IMR-90 (cell line): ENCODE measurements at regions not wholly inside any gene's neighbourhood (a gene's known extent, or its start where the extent isn't known, plus 50 kb on each side); places are given as distances from the start of the nearest gene placed in this dataset.

Experiments used
- ATAC-seq: fragments of 200-7000 bp; cut with Tn5 transposase; 2 replicates; pipeline ENCODE4 v1.9.1; 2020; ENCODE audit warnings: low read depth, mild to moderate bottlenecking, moderate library complexity
- BruUV-seq: library from RNA; stranded (reverse); fragments of 400-500 nt; replicated peaks from 2 replicates; lab custom pipeline; 2021; lab: Mats Ljungman, UMichigan
- CTCF ChIA-PET: fragments of 300-600 bp; formaldehyde crosslinking; extraction: SDS; loops from one replicate; lab custom pipeline; 2021; ENCODE audit warnings: antibody characterized with exemption; lab: Yijun Ruan, JAX
- POLR2A ChIA-PET: fragments of 300-600 bp; sonication (Branson Sonifier 250); formaldehyde crosslinking; loops from one replicate; lab custom pipeline; 2022; ENCODE audit warnings: antibody characterized with exemption; ENCODE audit not compliant: unreplicated experiment; lab: Charles Lee
- DNase-seq: peaks from one replicate; pipeline ENCODE4 v3.0.0; 2013
- H2AFZ ChIP-seq: replicated peaks from 2 replicates; pipeline ENCODE3; 2013; ENCODE audit warnings: low read length, mild to moderate bottlenecking; ENCODE audit not compliant: poor library complexity
- H2AK5ac ChIP-seq: 2 replicates; pipeline ENCODE4 v1.6.1; 2013; ENCODE audit warnings: low read depth, low read length, inconsistent platforms
- H2AK9ac ChIP-seq: replicated peaks from 2 replicates; pipeline ENCODE3; 2013; ENCODE audit warnings: mild to moderate bottlenecking, low read depth, low read length, moderate library complexity; ENCODE audit not compliant: poor library complexity
- H2BK120ac ChIP-seq: 2 replicates; pipeline ENCODE4 v1.6.1; 2013; ENCODE audit warnings: low read depth, low read length, inconsistent platforms
- H2BK15ac ChIP-seq: 3 replicates; pipeline ENCODE4 v1.6.1; 2013; ENCODE audit warnings: low read depth, low read length, inconsistent platforms
- H2BK20ac ChIP-seq: 2 replicates; pipeline ENCODE4 v1.6.1; 2013; ENCODE audit warnings: low read depth, mild to moderate bottlenecking, inconsistent platforms, low read length, moderate library complexity
- H2BK5ac ChIP-seq: 2 replicates; pipeline ENCODE4 v1.6.1; 2013; ENCODE audit warnings: mild to moderate bottlenecking, low read depth, low read length, inconsistent platforms; ENCODE audit not compliant: poor library complexity, severe bottlenecking
- H3K14ac ChIP-seq: replicated peaks from 2 replicates; pipeline ENCODE4 v1.6.1; 2013; ENCODE audit warnings: low read depth, low read length, inconsistent platforms
- H3K18ac ChIP-seq: 2 replicates; pipeline ENCODE4 v1.6.1; 2013; ENCODE audit warnings: low read depth, low read length, control low read depth
- H3K23ac ChIP-seq: 2 replicates; pipeline ENCODE4 v1.6.1; 2013; ENCODE audit warnings: low read depth, low read length, inconsistent platforms
- H3K27ac ChIP-seq: 2 replicates; pipeline ENCODE4 v1.5.1; 2013; ENCODE audit warnings: mild to moderate bottlenecking, control low read depth, low read length; ENCODE audit not compliant: insufficient read depth
- H3K27me3 ChIP-seq: 2 replicates; pipeline ENCODE4 v1.6.1; 2013; ENCODE audit warnings: low read length; ENCODE audit not compliant: control insufficient read depth, insufficient read depth
- H3K36me3 ChIP-seq: 2 replicates; pipeline ENCODE4 v1.6.1; 2013; ENCODE audit warnings: low read length, mixed read lengths; ENCODE audit not compliant: control insufficient read depth, insufficient read depth
- H3K4ac ChIP-seq: 2 replicates; pipeline ENCODE4 v1.6.1; 2013; ENCODE audit warnings: low read depth, low read length, inconsistent platforms
- H3K4me1 ChIP-seq: 2 replicates; pipeline ENCODE4 v1.6.1; 2013; ENCODE audit warnings: low read length, mixed read lengths; ENCODE audit not compliant: control insufficient read depth, insufficient read depth
- H3K4me2 ChIP-seq: 2 replicates; pipeline ENCODE4 v1.6.1; 2013; ENCODE audit warnings: low read depth, mild to moderate bottlenecking, control low read depth, low read length, moderate library complexity
- H3K4me3 ChIP-seq: 2 replicates; pipeline ENCODE4 v1.5.1; 2013; ENCODE audit warnings: low read depth, mild to moderate bottlenecking, control low read depth, low read length, moderate library complexity; ENCODE audit not compliant: insufficient read depth
- H3K56ac ChIP-seq: 2 replicates; pipeline ENCODE4 v1.6.1; 2013; ENCODE audit warnings: low read length, inconsistent platforms; ENCODE audit not compliant: insufficient read depth; ENCODE audit errors: extremely low read depth
- H3K79me1 ChIP-seq, 2 experiments: 2 replicates each; pipeline ENCODE4 v1.6.1; 2013; ENCODE audit warnings: low read length in 2 of 2, inconsistent platforms in 1 of 2, low read depth in 1 of 2
- H3K9ac ChIP-seq: 2 replicates; pipeline ENCODE4 v1.6.1; 2013; ENCODE audit warnings: low read depth, low read length, control low read depth
- H3K9me1 ChIP-seq: 2 replicates; pipeline ENCODE4 v1.6.1; 2013; ENCODE audit warnings: low read length, inconsistent platforms; ENCODE audit not compliant: insufficient read depth
- H3K9me3 ChIP-seq: 2 replicates; pipeline ENCODE4 v1.6.1; 2013; ENCODE audit warnings: low read length; ENCODE audit not compliant: control insufficient read depth, insufficient read depth
- H4K20me1 ChIP-seq: 2 replicates; pipeline ENCODE4 v1.6.1; 2013; ENCODE audit warnings: low read length, inconsistent platforms; ENCODE audit not compliant: insufficient read depth
- H4K5ac ChIP-seq: 2 replicates; pipeline ENCODE4 v1.6.1; 2013; ENCODE audit warnings: mild to moderate bottlenecking, low read depth, low read length, control low read depth
- H4K8ac ChIP-seq, 2 experiments: 2 replicates each; pipeline ENCODE4 v1.6.1; 2013; ENCODE audit warnings: low read depth in 2 of 2, low read length in 2 of 2, control low read depth in 1 of 2, inconsistent platforms in 1 of 2
- H4K91ac ChIP-seq: 2 replicates; pipeline ENCODE4 v1.6.1; 2013; ENCODE audit warnings: low read depth, low read length, inconsistent platforms; ENCODE audit not compliant: insufficient read depth
- BHLHE40 ChIP-seq: fragments of 150-350 bp; IDR thresholded peaks from 2 replicates; pipeline ENCODE4 v1.6.1; 2016; ENCODE audit warnings: mild to moderate bottlenecking, low read depth, low read length
- CEBPB ChIP-seq: IDR thresholded peaks from 2 replicates; pipeline ENCODE4 v1.6.1; 2012; ENCODE audit warnings: low read depth, low read length, improper control_type of control experiment
- CHD1 ChIP-seq: IDR thresholded peaks from 2 replicates; pipeline ENCODE4 v1.6.1; 2012; ENCODE audit warnings: low read depth, low read length, improper control_type of control experiment
- FOS ChIP-seq: fragments of 150-350 bp; IDR thresholded peaks from 2 replicates; pipeline ENCODE4 v1.6.1; 2016; ENCODE audit warnings: low read depth, low read length
- MAFK ChIP-seq: IDR thresholded peaks from 2 replicates; pipeline ENCODE4 v1.6.1; 2012; ENCODE audit warnings: low read depth, low read length, improper control_type of control experiment
- MAZ ChIP-seq: IDR thresholded peaks from 2 replicates; pipeline ENCODE4 v1.6.1; 2012; ENCODE audit warnings: low read depth, mild to moderate bottlenecking, low read length, improper control_type of control experiment, moderate library complexity, borderline replicate concordance
- MXI1 ChIP-seq: IDR thresholded peaks from 2 replicates; pipeline ENCODE4 v1.6.1; 2012; ENCODE audit warnings: low read depth, mild to moderate bottlenecking, low read length, moderate library complexity, borderline replicate concordance
- NFE2L2 ChIP-seq: fragments of 150-350 bp; IDR thresholded peaks from 2 replicates; pipeline ENCODE4 v1.6.1; 2016; ENCODE audit warnings: low read depth, mild to moderate bottlenecking, low read length
- POLR2A ChIP-seq: IDR thresholded peaks from 2 replicates; pipeline ENCODE4 v1.6.1; 2012; ENCODE audit warnings: mild to moderate bottlenecking, low read depth, low read length
- RAD21 ChIP-seq: IDR thresholded peaks from 2 replicates; pipeline ENCODE4 v1.6.1; 2012; ENCODE audit warnings: low read length, improper control_type of control experiment
- RCOR1 ChIP-seq: IDR thresholded peaks from 2 replicates; pipeline ENCODE4 v1.6.1; 2012; ENCODE audit warnings: mild to moderate bottlenecking, low read length, improper control_type of control experiment; ENCODE audit not compliant: insufficient replicate concordance
- RFX5 ChIP-seq: IDR thresholded peaks from 2 replicates; pipeline ENCODE4 v1.8.0; 2012; ENCODE audit warnings: low read depth, mild to moderate bottlenecking, low read length, moderate library complexity
- SMC3 ChIP-seq: fragments of 150-350 bp; IDR thresholded peaks from 2 replicates; pipeline ENCODE4 v1.6.1; 2016; ENCODE audit warnings: low read depth, mild to moderate bottlenecking, antibody characterized with exemption, low read length, moderate library complexity
- WGBS, 2 experiments: methylation state at CpG; one replicate each; pipeline versions ENCODE4 v1.1.5 to v1.1.7; 2013; ENCODE audit warnings: missing lambda C conversion rate in 2 of 2; ENCODE audit not compliant: insufficient read length in 1 of 2; ENCODE audit errors: extremely low coverage in 2 of 2; 5-methylcytosine and 5-hydroxymethylcytosine counted together
- dilution Hi-C: fragments of 300-500 bp; cut with HindIII; formaldehyde crosslinking; loops from one replicate; pipeline ENCODE4 v1.14.3; 2018; ENCODE audit warnings: low sequenced_read_pairs; ENCODE audit not compliant: unreplicated experiment
- in situ Hi-C: fragments of 300-500 bp; cut with MboI; formaldehyde crosslinking; loops from 3 replicates; pipeline ENCODE4 v1.14.3; 2019; ENCODE audit warnings: low sequenced_read_pairs, inconsistent platforms, mixed read lengths
- intact Hi-C: fragments of 100-400 bp; cut with micrococcal nuclease; formaldehyde crosslinking; loops from 2 replicates; pipeline ENCODE4 v1.10.0; 2022
- TF ChIP-seq, protein P1 (sequence below): fragments of 150-350 bp; IDR thresholded peaks from 2 replicates; pipeline ENCODE4 v1.6.1; 2017; ENCODE audit warnings: mild to moderate bottlenecking, antibody characterized with exemption, low read length, low read depth
- TF ChIP-seq, protein P2 (sequence below): conservative IDR thresholded peaks from 2 replicates; pipeline ENCODE4 v1.5.1; 2012; ENCODE audit warnings: mild to moderate bottlenecking, low read depth, low read length, improper control_type of control experiment
- TF ChIP-seq, protein P3 (sequence below): fragments of 150-350 bp; IDR thresholded peaks from 2 replicates; pipeline ENCODE4 v1.6.1; 2016; ENCODE audit warnings: low read depth, mild to moderate bottlenecking, low read length, moderate library complexity, borderline replicate concordance

DNA sequence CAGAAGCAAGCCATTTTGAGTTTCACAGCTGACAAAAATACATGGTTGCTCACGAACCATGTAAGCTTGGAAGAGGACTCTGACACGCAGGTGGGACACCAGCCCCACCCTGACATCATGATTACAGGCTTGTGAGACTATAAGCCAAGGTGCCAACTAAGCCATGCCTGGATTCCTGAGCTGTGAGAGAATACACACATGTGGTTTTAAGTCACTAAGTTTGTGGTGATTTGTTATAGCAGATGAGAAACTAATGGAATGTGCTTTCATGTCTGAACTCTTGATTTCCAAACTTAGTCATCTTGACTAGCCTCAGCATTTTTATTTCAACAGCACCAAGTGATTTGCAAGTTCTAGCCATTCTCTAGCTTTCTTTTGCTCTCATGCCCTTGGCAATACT lies 676.1 kb upstream of the CELF4 start:
- no peak for DNase-seq
- intact Hi-C loops = no loop called here

More for the DNA sequence above, 676.1 kb upstream of the CELF4 start:
- no peak overlapping the region for H4K5ac ChIP-seq
- H2AK9ac ChIP-seq = no peak overlapping the region
- in situ Hi-C loops = no loop called here
- no peak overlapping the region for H3K14ac ChIP-seq
- no peak overlapping the region for H3K27ac ChIP-seq
- peaks cover 5% of the 10 kb centered on the region for H3K9me3 ChIP-seq
- dilution Hi-C loops = no loop called here
- no peak overlapping the region for H3K18ac ChIP-seq
- H2BK15ac ChIP-seq = no peak overlapping the region
- H4K20me1 ChIP-seq = no peaks in the 10 kb centered on the region
- no peak overlapping the region for H3K9ac ChIP-seq
- no peaks in the 10 kb centered on the region for H3K9me1 ChIP-seq
- no peak overlapping the region for H2AFZ ChIP-seq
- TF ChIP-seq CHD1 = no peak
- TF ChIP-seq FOS = no peak
- TF ChIP-seq RFX5 = no peak
- TF ChIP-seq, protein P1, sequence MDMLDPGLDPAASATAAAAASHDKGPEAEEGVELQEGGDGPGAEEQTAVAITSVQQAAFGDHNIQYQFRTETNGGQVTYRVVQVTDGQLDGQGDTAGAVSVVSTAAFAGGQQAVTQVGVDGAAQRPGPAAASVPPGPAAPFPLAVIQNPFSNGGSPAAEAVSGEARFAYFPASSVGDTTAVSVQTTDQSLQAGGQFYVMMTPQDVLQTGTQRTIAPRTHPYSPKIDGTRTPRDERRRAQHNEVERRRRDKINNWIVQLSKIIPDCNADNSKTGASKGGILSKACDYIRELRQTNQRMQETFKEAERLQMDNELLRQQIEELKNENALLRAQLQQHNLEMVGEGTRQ = no peak
- TF ChIP-seq MAFK = no peak
- TF ChIP-seq NFE2L2 = no peak
- TF ChIP-seq RCOR1 = no peak
- TF ChIP-seq MXI1 = no peak
- no peak for TF ChIP-seq MAZ
- no peak for TF ChIP-seq RAD21
- TF ChIP-seq SMC3 = no peak
- no peak for TF ChIP-seq POLR2A
- TF ChIP-seq CEBPB = no peak
- no peak for TF ChIP-seq BHLHE40
- TF ChIP-seq, protein P2, sequence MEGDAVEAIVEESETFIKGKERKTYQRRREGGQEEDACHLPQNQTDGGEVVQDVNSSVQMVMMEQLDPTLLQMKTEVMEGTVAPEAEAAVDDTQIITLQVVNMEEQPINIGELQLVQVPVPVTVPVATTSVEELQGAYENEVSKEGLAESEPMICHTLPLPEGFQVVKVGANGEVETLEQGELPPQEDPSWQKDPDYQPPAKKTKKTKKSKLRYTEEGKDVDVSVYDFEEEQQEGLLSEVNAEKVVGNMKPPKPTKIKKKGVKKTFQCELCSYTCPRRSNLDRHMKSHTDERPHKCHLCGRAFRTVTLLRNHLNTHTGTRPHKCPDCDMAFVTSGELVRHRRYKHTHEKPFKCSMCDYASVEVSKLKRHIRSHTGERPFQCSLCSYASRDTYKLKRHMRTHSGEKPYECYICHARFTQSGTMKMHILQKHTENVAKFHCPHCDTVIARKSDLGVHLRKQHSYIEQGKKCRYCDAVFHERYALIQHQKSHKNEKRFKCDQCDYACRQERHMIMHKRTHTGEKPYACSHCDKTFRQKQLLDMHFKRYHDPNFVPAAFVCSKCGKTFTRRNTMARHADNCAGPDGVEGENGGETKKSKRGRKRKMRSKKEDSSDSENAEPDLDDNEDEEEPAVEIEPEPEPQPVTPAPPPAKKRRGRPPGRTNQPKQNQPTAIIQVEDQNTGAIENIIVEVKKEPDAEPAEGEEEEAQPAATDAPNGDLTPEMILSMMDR = no peak
- TF ChIP-seq, protein P3, sequence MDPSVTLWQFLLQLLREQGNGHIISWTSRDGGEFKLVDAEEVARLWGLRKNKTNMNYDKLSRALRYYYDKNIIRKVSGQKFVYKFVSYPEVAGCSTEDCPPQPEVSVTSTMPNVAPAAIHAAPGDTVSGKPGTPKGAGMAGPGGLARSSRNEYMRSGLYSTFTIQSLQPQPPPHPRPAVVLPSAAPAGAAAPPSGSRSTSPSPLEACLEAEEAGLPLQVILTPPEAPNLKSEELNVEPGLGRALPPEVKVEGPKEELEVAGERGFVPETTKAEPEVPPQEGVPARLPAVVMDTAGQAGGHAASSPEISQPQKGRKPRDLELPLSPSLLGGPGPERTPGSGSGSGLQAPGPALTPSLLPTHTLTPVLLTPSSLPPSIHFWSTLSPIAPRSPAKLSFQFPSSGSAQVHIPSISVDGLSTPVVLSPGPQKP = no peak
- H2AK5ac ChIP-seq = no peak overlapping the region
- 67% methylated on average over 1 of the region's 2 CpGs; no CpG with 5 or more reads in 1 of the 2 experiments for WGBS, 2 experiments
- H2BK20ac ChIP-seq = no peak overlapping the region
- no peak overlapping the region for H3K4me2 ChIP-seq
- BruUV-seq = no TSS peak
- no peak overlapping the region for H3K4ac ChIP-seq
- H2BK5ac ChIP-seq = no peak overlapping the region
- no peak overlapping the region for H3K4me3 ChIP-seq
- no peak overlapping the region for H4K91ac ChIP-seq
- no peaks in the 10 kb centered on the region for H3K79me1 ChIP-seq
- CTCF ChIA-PET = no interaction called here
- no peak overlapping the region for H3K23ac ChIP-seq
- no peaks in the 10 kb centered on the region for H3K36me3 ChIP-seq
- no peaks in the 10 kb centered on the region for H3K4me1 ChIP-seq
- H3K56ac ChIP-seq = no peak overlapping the region
- no peak overlapping the region for H2BK120ac ChIP-seq
- ATAC-seq = no peak
- H4K8ac ChIP-seq = no peak overlapping the region
- POLR2A ChIA-PET = no interaction called here
- no peaks in the 10 kb centered on the region for H3K27me3 ChIP-seq
